Stimulated activated naive CD8-positive, alpha-beta T cell treated with anti-CD3 and anti-CD28 coated beads, Interleukin-15, amount 100 ng/mL, for 72 hours (primary cell): ENCODE measurements at regions not wholly inside any gene's neighbourhood (a gene's known extent, or its start where the extent isn't known, plus 50 kb on each side); places are given as distances from the start of the nearest gene placed in this dataset.
"Not testable (repeated sequence)": the region's sequence is repeated elsewhere in the genome, so short reads cannot be mapped to it uniquely, and the experiment has no call there.

Source experiments
- ATAC-seq: fragments of 150-1000 bp; cut with Tn5 transposase; 2 replicates; pipeline ENCODE4 v1.10.0; 2021; ENCODE audit warnings: mild to moderate bottlenecking, moderate library complexity
- DNase-seq, 2 donors: peaks; one replicate each; pipeline ENCODE4 v3.0.0; 2021 to 2022
- H3K27ac Mint-ChIP-seq, 2 donors: one replicate each; pipeline ENCODE4 v1.8.0; 2022; ENCODE audit warnings: mild to moderate bottlenecking in 2 of 2, mixed read lengths in 2 of 2, moderate library complexity in 2 of 2
- H3K27me3 Mint-ChIP-seq: one replicate; pipeline ENCODE4 v1.8.0; 2022; ENCODE audit warnings: mixed read lengths
- H3K4me1 Mint-ChIP-seq: one replicate; pipeline ENCODE4 v1.8.0; 2022; ENCODE audit warnings: mild to moderate bottlenecking, mixed read lengths
- H3K4me3 Mint-ChIP-seq, 2 donors: one replicate each; pipeline ENCODE4 v1.8.0; 2022; ENCODE audit warnings: mild to moderate bottlenecking in 2 of 2, mixed read lengths in 2 of 2, moderate library complexity in 1 of 2
- H3K9me3 Mint-ChIP-seq, 2 donors: one replicate each; pipeline ENCODE4 v1.8.0; 2022; ENCODE audit warnings: mixed read lengths in 2 of 2

DNA sequence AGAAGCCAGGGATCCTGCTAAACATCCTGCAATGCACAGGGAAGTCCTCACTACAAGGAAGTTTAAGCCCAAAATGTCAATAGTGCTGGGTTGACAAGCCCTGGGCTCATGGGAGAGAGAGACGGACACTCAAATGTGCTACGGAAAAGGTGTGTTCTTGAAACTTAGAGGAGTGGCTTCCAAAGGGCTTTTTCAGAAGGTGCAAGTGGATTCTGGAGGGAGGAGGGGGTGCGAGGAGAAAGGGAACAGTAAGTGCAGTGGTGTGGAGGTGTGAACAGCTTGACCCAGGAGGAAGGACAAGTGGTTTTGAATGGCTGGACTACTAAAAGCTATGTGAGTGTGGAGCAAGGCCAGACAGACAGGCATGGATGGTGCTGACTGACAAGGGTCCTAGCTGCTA, 50.4 kb upstream of the CECR2 start:
- Mint-ChIP-seq H3K9me3 (no peaks in the 10 kb centered on the region), H3K27ac (no peak overlapping the region), H3K4me3 (no peak overlapping the region), H3K27me3 (no peaks in the 10 kb centered on the region), H3K4me1 (no peaks in the 10 kb centered on the region)
- ATAC-seq (no peak), DNase-seq (no peak)

DNA sequence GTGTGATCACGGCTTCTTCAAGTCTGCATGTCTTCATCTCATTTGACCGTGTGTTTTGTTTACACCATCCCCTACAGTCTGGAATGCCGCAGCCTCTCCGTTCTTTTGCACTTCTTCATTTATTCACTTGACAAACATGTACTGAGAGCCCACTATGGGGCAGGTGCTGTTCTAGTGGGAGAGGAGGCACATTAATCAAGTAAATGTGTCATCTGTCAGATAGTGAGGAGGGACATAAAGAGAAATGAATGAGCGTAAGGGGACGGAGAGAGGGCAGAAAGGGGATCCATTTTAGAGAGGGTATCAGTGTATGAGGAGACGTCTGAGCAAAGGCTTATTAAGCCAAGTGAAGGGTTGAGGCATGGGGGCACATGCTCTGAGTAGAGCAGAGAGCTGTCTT, 54.0 kb upstream of the CECR2 start:
- ATAC-seq (no peak), DNase-seq (no peak)
- no peak overlapping the region for H3K27ac Mint-ChIP-seq
- no peaks in the 10 kb centered on the region for H3K4me1 Mint-ChIP-seq
- H3K9me3 Mint-ChIP-seq: no peaks in the 10 kb centered on the region
- no peaks in the 10 kb centered on the region for H3K27me3 Mint-ChIP-seq
- H3K4me3 Mint-ChIP-seq: no peak overlapping the region

DNA sequence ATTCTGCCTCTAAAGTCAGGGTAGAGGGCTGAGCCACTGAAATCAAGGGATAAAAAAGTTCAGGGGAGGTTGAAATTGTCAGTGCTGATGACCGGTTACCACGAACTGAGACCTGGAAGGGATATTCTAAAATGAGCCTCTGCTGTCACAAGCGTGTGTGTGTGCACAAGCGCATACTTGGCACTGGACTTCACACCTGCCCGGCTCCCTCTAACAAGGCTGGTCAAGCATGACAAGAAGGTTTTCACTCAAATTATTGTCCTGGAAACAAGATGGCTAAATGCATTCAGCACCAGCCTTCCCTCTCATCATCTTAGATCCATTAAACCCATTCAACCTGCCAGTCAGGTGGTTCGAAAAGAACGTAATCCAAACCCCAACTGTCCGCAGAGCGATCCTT, 54.8 kb upstream of the CECR2 start:
- no peak overlapping the region for H3K4me3 Mint-ChIP-seq
- H3K27ac Mint-ChIP-seq: no peak overlapping the region
- ATAC-seq (no peak), DNase-seq (no peak)
- H3K4me1 Mint-ChIP-seq: no peaks in the 10 kb centered on the region
- no peaks in the 10 kb centered on the region for H3K9me3 Mint-ChIP-seq
- H3K27me3 Mint-ChIP-seq: no peaks in the 10 kb centered on the region

DNA sequence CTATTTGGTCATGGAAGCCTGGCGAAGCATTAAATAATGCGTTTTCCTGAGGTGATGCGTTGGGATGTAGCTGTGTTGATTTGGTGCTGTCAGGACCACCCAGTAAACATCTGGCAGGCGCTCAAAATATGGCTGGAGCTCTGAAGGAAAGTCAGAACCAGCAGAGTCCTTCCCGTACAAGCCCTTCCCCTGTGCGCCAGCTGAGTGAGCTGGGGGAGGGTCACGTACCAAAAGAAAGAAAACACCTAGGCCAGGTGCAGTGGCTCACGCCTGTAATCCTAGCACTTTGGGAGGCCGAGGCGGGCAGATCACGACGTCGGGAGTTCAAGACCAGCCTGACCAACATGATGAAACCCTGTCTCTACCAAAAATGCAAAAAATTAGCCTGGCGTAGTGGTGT, 55.6 kb upstream of the CECR2 start:
- Mint-ChIP-seq H3K9me3 (no peaks in the 10 kb centered on the region), H3K4me3 (no peak overlapping the region)

DNA sequence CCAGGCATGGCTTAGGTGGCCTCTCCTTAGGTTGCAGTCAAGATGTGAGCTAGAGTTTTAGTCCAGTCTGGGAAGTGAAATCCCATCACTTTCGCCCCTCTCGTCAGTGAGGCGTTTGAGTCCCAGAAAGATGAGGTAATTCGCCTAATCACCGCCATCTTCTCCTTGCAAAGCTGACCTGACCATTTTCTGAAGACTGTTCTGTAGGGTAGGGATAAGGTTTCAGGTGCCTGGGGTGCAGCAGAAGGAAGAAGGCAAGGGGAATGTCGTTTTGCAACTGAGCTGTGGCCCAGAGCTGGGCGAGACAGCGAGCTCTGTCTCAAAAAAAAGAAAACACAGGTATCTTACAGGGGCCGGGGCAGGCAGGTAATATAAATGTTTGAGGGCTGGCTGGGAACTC, 61.7 kb upstream of the CECR2 start:
- no peaks in the 10 kb centered on the region for H3K27me3 Mint-ChIP-seq
- H3K27ac Mint-ChIP-seq: no peak overlapping the region
- peaks cover 22% of the 10 kb centered on the region for H3K4me1 Mint-ChIP-seq
- H3K9me3 Mint-ChIP-seq: no peaks in the 10 kb centered on the region
- DNase-seq: no peak
- ATAC-seq: no peak
- H3K4me3 Mint-ChIP-seq: no peak overlapping the region

More for the DNA sequence above, 55.6 kb upstream of the CECR2 start:
- Mint-ChIP-seq H3K27me3 (no peaks in the 10 kb centered on the region), H3K4me1 (no peaks in the 10 kb centered on the region), H3K27ac (no peak overlapping the region)
- ATAC-seq: no peak
- DNase-seq: no peak

DNA sequence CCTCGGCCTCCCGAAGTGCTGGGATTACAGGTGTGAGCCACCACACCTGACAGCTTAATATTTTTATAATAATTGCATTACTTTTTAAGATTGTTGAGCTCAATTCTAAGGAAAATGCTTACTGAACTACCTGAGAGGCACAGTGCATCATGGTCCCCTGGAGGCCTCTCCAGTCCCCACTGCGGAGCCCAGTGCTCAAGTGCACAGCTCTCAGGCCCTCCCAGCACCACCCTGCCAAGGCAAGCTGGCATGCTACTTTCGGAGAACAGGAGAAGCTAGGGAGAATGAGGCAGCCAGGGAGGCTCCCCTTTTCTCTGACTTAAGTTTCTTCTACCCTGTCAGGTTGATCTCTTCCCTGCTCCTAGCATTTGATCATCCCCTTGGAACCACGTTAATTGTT, 64.2 kb upstream of the CECR2 start:
- no peak for DNase-seq
- peaks cover 28% of the 10 kb centered on the region for H3K4me1 Mint-ChIP-seq

DNA sequence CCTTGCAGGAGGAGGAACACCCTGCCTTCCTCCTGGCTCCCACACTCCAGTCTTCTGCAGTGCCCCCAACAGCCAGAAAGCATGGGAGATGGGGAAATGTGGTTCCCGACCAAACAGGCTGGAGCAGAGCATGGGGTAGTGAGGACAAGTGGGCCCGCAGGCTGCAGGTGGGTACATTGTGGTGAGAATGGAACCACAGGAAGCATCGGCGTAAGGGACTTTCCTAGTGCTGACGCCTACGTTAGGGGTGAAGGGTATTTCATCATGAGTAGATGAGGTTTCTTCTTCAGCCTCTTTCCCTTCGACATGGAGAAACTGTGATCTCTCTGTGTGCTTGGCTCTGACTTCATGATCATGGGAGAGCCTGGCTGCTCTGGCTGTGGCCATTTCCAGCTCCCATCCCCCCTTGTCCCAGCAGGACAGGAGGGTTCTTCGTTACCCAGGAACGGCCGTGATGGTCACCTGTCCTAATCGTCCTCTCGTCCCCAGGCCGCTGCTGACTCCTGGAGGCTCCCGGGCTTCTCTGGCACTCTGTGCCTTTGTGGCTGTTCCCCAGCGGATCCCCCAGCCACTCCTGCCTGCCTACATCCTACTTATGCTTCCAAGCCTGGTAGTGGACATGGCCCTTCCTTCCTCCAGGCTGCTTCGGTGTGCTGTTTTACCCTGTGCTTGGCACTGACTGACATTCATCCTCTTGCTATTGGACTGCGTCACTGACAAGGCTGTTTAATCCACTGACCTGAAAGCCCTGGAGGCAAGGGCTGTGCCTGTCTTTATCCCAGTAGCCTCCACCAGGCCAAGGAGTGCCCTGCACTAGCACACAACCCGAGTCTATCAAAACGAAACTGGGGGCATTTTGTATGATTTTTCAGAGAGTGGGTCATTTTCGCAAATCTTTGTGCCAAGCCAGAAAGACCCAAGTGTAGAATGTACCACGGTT, 65.2 kb upstream of the CECR2 start:
- Mint-ChIP-seq H3K4me1 (peaks cover 35% of the 10 kb centered on the region), H3K9me3 (peaks cover 0 to 6% of the 10 kb centered on the region in 2 donors), H3K27ac (peak overlapping the region; percentile 99 to 100), H3K4me3 (peak overlapping the region; percentile 79 to 87), H3K27me3 (no peaks in the 10 kb centered on the region)
- peak; percentile 63 to 78 for DNase-seq
- peak; percentile 98 for ATAC-seq

More for the DNA sequence above, 64.2 kb upstream of the CECR2 start:
- Mint-ChIP-seq H3K27ac (peak overlapping the region; percentile 52 to 82), H3K9me3 (no peaks in the 10 kb centered on the region), H3K4me3 (no peak overlapping the region), H3K27me3 (no peaks in the 10 kb centered on the region)
- no peak for ATAC-seq

DNA sequence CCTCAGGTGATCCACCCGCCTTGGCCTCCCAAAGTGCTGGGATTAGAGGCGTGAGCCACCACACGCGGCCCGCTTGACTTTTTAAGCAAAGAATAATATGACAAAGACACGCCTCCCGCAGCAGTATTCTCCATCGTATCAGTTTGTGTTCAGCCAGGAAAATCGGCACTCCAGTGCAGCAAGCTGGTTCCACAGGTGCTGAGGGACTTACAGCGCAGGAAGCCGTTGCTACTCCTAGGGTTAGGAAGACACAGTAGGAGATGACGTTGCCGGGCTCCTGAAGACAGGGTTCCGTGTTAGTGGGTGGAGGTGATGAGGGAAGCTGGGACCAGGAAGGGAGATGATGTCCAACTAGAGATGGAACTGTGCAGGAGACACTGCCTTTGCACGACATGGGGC, 65.8 kb upstream of the CECR2 start:
- no peak for ATAC-seq
- peak overlapping the region in 1 of 2 donors; percentile 43 for H3K27ac Mint-ChIP-seq
- peak overlapping the region; percentile 79 to 87 for H3K4me3 Mint-ChIP-seq
- H3K9me3 Mint-ChIP-seq: peaks cover 0 to 6% of the 10 kb centered on the region in 2 donors
- no peak for DNase-seq
- H3K4me1 Mint-ChIP-seq: peaks cover 36% of the 10 kb centered on the region
- no peaks in the 10 kb centered on the region for H3K27me3 Mint-ChIP-seq

DNA sequence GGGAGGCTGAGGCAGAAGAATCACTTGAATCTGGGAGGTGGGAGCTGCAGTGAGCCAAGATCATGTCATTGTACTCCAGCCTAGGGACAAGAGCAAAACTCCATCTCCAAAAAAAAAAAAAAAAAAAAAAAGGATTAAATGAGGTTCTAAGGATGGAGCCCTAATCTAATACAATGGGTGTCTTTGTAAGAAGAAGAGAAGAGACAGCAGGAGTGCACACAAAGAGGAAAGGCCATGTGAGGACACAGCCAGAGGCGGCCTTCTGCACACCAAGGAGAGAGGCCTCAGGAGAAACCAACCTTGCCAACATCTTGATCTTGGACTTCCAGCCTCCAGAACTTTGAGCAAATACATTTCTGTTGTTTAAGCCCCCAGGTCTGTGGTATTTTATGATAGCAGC, 66.6 kb upstream of the CECR2 start:
- no peak for ATAC-seq
- Mint-ChIP-seq H3K27ac (peak overlapping the region; percentile 45 to 52), H3K4me1 (peaks cover 42% of the 10 kb centered on the region), H3K27me3 (no peaks in the 10 kb centered on the region), H3K4me3 (peak overlapping the region in 1 of 2 donors; percentile 87), H3K9me3 (peaks cover 4 to 6% of the 10 kb centered on the region in 2 donors)
- DNase-seq: no peak

DNA sequence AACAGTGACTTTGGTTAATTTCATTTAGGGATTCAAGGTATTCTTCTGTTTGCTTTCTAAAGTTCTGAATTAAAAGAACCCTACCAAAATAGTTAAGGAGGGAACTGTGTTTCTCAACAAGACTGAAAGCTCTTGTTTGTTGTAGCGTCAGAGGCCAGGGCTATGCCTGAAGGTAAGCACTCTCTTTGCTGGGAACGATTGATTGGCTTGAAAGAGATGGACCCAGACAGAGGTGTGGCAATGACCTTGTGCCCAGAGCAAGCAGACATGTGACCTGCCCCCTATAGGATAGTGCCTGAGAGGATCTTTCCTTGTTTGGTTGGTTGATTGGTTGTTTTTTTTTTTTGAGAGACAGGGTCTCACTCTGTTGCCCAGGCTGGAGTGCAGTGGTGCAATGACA, 68.3 kb upstream of the CECR2 start:
- H3K4me3 Mint-ChIP-seq: no peak overlapping the region
- ATAC-seq: no peak

DNA sequence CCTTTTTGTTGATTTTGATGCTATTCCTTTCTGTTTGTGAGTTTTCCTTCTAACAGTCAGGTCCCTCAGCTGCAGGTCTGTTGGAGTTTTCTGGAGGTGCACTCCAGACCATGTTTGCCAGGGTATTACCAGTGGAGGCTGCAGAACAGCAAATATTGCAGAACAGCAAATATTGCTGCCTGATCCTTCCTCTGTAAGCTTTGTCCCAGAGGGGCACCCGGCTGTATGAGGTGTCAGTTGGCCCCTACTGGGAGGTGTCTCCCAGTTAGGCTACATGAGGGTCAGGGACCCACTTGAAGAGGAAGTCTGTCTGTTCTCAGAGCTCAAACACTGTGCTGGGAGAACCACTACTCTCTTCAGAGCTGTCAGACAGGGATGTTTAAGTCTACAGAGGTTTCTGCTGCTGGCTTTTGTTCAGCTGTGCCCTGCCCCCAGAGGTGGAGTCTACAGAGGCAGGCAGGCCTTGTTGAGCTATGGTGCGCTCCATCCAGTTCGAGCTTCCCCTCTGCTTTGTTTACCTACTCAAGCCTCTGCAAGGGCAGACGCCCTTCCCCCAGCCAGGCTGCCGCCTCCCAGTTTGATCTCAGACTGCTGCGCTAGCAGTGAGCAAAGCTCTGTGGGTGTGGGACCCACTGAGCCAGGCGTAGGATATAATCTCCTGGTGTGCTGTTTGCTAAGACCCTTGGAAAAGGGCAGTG, 70.3 kb upstream of the CECR2 start:
- DNase-seq, H3K27ac Mint-ChIP-seq, H3K4me3 Mint-ChIP-seq, ATAC-seq, H3K9me3 Mint-ChIP-seq: not testable (repeated sequence)
- Mint-ChIP-seq H3K4me1 (peaks cover 34% of the 10 kb centered on the region), H3K27me3 (peaks cover 21% of the 10 kb centered on the region)

More for the DNA sequence above, 68.3 kb upstream of the CECR2 start:
- Mint-ChIP-seq H3K27ac (no peak overlapping the region), H3K9me3 (peaks cover 4 to 6% of the 10 kb centered on the region in 2 donors), H3K27me3 (peaks cover 17% of the 10 kb centered on the region), H3K4me1 (peaks cover 42% of the 10 kb centered on the region)
- DNase-seq: no peak

DNA sequence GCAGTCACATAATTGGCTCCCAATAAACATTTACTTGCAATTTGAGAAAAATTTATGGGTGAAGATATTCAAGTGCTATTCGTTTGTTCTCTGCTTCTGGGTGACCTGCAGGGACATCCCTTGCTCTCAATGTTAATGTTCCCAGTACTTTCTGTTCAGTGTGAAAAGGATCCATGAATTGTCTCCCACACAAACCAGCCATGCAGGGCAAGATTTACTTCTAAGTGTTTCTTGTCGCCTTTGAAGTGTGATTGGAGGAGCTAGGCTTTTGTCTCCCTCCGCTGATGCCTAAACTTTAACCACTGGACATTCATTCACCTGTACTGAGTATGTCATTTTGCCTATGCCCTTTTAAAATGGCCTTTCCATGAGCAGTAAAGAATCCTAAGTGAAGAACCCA, 66.4 kb upstream of the ADA2 start:
- DNase-seq (no peak), ATAC-seq (no peak)
- Mint-ChIP-seq H3K27me3 (peaks cover 24% of the 10 kb centered on the region), H3K27ac (no peak overlapping the region), H3K9me3 (no peaks in the 10 kb centered on the region), H3K4me1 (peaks cover 20% of the 10 kb centered on the region), H3K4me3 (no peak overlapping the region)

DNA sequence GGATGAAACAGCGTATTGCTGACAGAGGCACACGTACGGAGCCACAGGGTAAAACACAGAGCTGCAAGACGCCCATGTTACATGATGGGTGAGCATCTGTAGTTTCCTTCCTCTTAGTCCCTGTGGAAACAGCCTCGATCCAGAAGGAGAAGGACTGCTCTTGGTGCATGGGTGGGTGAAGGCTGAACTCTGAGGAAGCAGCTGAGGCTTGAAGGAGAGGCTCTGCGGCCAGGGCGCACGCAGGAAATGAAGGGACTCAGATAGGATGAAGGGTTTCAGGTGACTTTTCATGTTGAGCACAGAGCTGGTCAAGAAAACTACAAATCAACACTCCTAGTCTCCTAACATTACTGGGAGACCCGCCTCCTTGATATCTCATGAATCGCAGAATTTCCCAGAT, 65.7 kb upstream of the ADA2 start:
- no peak for DNase-seq
- H3K9me3 Mint-ChIP-seq: no peaks in the 10 kb centered on the region
- peak overlapping the region in 1 of 2 donors; percentile 28 for H3K27ac Mint-ChIP-seq
- ATAC-seq: no peak
- H3K27me3 Mint-ChIP-seq: peaks cover 24% of the 10 kb centered on the region
- H3K4me3 Mint-ChIP-seq: no peak overlapping the region
- peaks cover 27% of the 10 kb centered on the region for H3K4me1 Mint-ChIP-seq

DNA sequence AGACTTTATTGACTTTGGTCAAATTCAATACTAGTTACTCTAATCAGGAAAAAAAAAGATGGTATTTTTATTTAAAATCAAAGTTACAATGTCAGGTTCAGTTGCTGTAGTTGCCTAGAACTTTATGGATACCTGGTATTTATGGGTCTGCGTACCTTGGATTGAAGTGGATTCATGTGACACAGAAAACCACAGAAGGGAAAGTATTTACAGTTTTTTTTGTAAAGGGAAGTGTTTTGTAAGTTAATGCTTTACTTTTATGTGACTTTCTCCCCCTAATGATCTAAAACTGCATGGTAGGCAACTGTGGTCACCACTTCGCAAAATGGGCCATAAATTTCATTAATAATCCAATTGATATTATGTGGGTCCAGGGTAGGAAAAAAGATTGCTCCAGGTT, 65.2 kb upstream of the ADA2 start:
- ATAC-seq: no peak
- Mint-ChIP-seq H3K4me1 (peaks cover 31% of the 10 kb centered on the region), H3K9me3 (no peaks in the 10 kb centered on the region), H3K27ac (no peak overlapping the region), H3K4me3 (no peak overlapping the region), H3K27me3 (peaks cover 24% of the 10 kb centered on the region)
- no peak for DNase-seq

DNA sequence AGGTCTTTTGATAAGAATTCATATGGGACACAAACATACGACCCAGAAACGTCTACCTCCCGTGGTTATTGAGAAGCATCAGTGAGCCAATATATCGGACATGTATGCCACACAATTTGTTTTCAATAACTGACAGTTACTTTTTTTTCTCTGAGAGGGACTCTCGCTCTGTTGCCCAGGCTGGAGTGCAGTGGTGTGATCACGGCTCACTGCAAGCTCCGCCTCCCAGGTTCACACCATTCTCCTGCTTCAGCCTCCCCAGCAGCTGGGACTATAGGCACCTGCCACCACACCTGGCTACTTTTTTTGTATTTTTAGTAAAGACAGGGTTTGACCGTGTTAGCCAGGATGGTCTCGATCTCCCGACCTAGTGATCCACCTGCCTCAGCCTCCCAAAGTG, 64.6 kb upstream of the ADA2 start:
- not testable (repeated sequence) for H3K4me3 Mint-ChIP-seq

DNA sequence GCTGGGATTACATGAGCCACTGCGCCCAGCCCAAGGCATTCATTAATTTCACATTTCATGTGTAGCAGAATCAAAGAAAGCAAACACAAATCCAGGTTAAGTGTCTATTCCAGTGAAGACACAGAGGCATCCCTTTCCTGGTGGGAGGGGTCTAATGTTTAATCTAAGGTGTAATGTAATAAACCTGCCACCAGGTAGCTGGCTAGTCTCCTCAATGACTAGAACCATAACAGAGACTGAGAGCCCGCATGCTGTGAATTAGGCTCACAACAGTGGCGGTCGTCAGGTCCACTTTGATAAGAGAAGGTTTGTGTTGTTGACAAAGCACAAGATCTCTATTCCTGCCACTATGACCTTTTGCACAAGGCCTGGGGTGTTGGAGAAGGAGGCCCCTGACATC, 64.2 kb upstream of the ADA2 start:
- no peak for ATAC-seq
- Mint-ChIP-seq H3K9me3 (no peaks in the 10 kb centered on the region), H3K27ac (no peak overlapping the region)

More for the DNA sequence above, 64.6 kb upstream of the ADA2 start:
- H3K27ac Mint-ChIP-seq, DNase-seq, ATAC-seq, H3K9me3 Mint-ChIP-seq: not testable (repeated sequence)
- Mint-ChIP-seq H3K4me1 (peaks cover 37% of the 10 kb centered on the region), H3K27me3 (peaks cover 24% of the 10 kb centered on the region)

More for the DNA sequence above, 64.2 kb upstream of the ADA2 start:
- Mint-ChIP-seq H3K4me1 (peaks cover 37% of the 10 kb centered on the region), H3K27me3 (peaks cover 24% of the 10 kb centered on the region), H3K4me3 (no peak overlapping the region)
- no peak for DNase-seq
